Adrenal gland (tissue), 5 donors: ENCODE measurements at regions not wholly inside any gene's neighbourhood (a gene's known extent, or its start where the extent isn't known, plus 50 kb on each side); places are given as distances from the start of the nearest gene placed in this dataset.

Experiments used
- CTCF ChIP-seq, 6 experiments: fragments of 450-650 bp in 4 of 6; fragments of 200-600 bp in 2 of 6; sonication (generic) in 1 of 6; IDR thresholded peaks; 1 replicate in 5 of 6; 2 replicates in 1 of 6; pipeline versions ENCODE4 v1.5.1 to v1.8.0; 2016 to 2021; ENCODE audit warnings: antibody characterized with exemption in 6 of 6, mild to moderate bottlenecking in 2 of 6, moderate library complexity in 1 of 6
- POLR2A ChIP-seq, 2 donors: fragments of 450-650 bp; IDR thresholded peaks; one replicate each; pipeline ENCODE4 v1.6.1; 2017; ENCODE audit warnings: antibody characterized with exemption in 2 of 2, mild to moderate bottlenecking in 2 of 2, moderate library complexity in 1 of 2
- donor health status: DM: no; HTN: no; CAD: no.

GRCh38 chr17:53466733-53467132 is 356.0 kb upstream of the KIF2B start:
- TF ChIP-seq POLR2A (IDR thresholded peaks at IDR 0.05) (no peak), CTCF (IDR thresholded peaks at IDR 0.05) (no peak)
